BE2C (cell line): ENCODE measurements at regions not wholly inside any gene's neighbourhood (a gene's known extent, or its start where the extent isn't known, plus 50 kb on each side); places are given as distances from the start of the nearest gene placed in this dataset.
"Not testable (repeated sequence)": the region's sequence is repeated elsewhere in the genome, so short reads cannot be mapped to it uniquely, and the experiment has no call there.

Experiments used
- DNase-seq: peaks from one replicate; pipeline ENCODE4 v3.0.0-alpha.2; 2020
- H3K27me3 ChIP-seq: fragments of 250-450 bp; sonication (Bioruptor Pico); 2 replicates; pipeline ENCODE4 v1.5.1; 2020; ENCODE audit warnings: mild to moderate bottlenecking
- H3K36me3 ChIP-seq: fragments of 250-450 bp; sonication (Bioruptor Pico); 2 replicates; pipeline ENCODE4 v1.5.1; 2020; ENCODE audit warnings: mild to moderate bottlenecking
- H3K4me1 ChIP-seq: fragments of 250-450 bp; sonication (Bioruptor Pico); 2 replicates; pipeline ENCODE4 v1.5.1; 2020
- H3K4me3 ChIP-seq: 2 replicates; pipeline ENCODE4 v1.5.1; 2011; ENCODE audit warnings: low read depth, low read length
- H3K9me3 ChIP-seq: fragments of 250-450 bp; sonication (Bioruptor Pico); 2 replicates; pipeline ENCODE4 v1.5.1; 2020
- TF ChIP-seq, protein P1 (sequence below): IDR thresholded peaks from 2 replicates; pipeline ENCODE4 v1.5.1; 2012; ENCODE audit warnings: mild to moderate bottlenecking, low read depth, low read length

- Histone ChIP-seq H3K9me3 (no peaks in the 10 kb centered on the region), H3K36me3 (no peaks in the 10 kb centered on the region), H3K27me3 (no peaks in the 10 kb centered on the region), H3K4me1 (no peaks in the 10 kb centered on the region), H3K4me3 (no peak overlapping the region)
- TF ChIP-seq, protein P1, sequence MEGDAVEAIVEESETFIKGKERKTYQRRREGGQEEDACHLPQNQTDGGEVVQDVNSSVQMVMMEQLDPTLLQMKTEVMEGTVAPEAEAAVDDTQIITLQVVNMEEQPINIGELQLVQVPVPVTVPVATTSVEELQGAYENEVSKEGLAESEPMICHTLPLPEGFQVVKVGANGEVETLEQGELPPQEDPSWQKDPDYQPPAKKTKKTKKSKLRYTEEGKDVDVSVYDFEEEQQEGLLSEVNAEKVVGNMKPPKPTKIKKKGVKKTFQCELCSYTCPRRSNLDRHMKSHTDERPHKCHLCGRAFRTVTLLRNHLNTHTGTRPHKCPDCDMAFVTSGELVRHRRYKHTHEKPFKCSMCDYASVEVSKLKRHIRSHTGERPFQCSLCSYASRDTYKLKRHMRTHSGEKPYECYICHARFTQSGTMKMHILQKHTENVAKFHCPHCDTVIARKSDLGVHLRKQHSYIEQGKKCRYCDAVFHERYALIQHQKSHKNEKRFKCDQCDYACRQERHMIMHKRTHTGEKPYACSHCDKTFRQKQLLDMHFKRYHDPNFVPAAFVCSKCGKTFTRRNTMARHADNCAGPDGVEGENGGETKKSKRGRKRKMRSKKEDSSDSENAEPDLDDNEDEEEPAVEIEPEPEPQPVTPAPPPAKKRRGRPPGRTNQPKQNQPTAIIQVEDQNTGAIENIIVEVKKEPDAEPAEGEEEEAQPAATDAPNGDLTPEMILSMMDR: no peak
- no peak for DNase-seq
Observed at GRCh38 chr7:91357901-91358300, 93.7 kb downstream of the FZD1 start.

DNA sequence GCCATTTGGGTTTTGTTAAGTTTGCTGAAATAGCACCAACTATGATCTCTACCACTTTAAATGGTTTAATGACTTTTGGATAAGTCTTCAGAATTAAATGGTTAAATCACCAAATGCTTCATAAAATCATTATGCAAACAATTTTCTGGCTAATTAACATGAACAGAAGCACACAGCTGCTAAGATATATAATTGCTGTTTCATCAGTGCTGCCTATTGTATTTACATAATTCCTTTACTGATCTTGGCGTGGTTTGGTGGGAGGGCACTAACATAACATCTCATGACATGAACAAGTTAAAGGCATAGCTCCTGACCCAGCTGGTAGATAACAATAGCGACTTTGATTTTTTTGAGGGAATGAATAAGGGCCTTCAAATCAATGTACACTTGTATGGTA lies 94.1 kb downstream of the FZD1 start:
- no peaks in the 10 kb centered on the region for H3K27me3 ChIP-seq

GRCh38 chr7:91365097-91365496 lies 100.9 kb downstream of the FZD1 start:
- not testable (repeated sequence) for DNase-seq, H3K4me3 ChIP-seq, H3K9me3 ChIP-seq, H3K4me1 ChIP-seq, H3K27me3 ChIP-seq, H3K36me3 ChIP-seq

More for the DNA sequence above, 94.1 kb downstream of the FZD1 start:
- Histone ChIP-seq H3K4me3 (no peak overlapping the region), H3K4me1 (no peaks in the 10 kb centered on the region), H3K36me3 (no peaks in the 10 kb centered on the region), H3K9me3 (no peaks in the 10 kb centered on the region)
- TF ChIP-seq, protein P1: no peak
- DNase-seq: no peak

GRCh38 chr7:91366091-91366490 lies 101.9 kb downstream of the FZD1 start:
- DNase-seq: no peak
- no peak overlapping the region for H3K4me3 ChIP-seq
- TF ChIP-seq, protein P1: no peak
- H3K36me3 ChIP-seq: no peaks in the 10 kb centered on the region
- no peaks in the 10 kb centered on the region for H3K9me3 ChIP-seq
- no peaks in the 10 kb centered on the region for H3K27me3 ChIP-seq
- H3K4me1 ChIP-seq: no peaks in the 10 kb centered on the region

DNA sequence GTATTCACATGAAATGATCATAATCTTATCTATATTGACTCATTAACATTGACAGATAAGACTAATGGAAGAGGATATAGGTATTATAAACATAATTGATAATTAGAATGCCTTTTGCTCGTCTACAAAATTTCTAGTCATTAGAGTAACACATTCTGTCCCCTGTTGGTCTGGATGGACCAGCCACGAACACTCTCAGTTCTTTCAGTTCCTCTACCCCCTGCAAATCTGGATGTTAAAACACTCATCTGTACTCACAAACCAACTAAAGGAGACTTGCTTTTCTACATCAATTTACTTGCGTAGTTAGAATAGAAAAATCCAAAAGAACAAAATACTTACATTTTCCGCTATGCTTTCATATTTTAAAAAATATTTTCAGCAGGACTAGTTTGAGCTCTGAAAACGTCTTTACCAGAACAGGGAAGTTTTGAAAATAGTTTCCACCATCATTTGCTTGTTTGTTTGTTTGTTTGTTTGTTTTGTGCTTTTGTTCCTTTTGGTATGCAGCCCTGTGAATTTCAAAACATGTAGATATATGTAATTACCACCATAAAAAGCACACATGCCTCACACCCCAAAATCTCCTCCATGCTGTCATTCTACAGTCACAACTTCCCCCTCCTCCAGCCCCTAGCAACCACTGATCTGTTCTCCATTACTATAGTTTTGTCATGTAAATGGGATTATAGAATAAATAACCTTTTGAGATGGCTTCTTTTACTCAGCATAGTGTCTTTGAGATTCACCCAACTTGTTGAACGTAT lies 103.8 kb downstream of the FZD1 start:
- DNase-seq: no peak
- H3K27me3 ChIP-seq: no peaks in the 10 kb centered on the region
- TF ChIP-seq, protein P1: no peak
- H3K9me3 ChIP-seq: no peaks in the 10 kb centered on the region
- H3K4me3 ChIP-seq: no peak overlapping the region
- H3K4me1 ChIP-seq: no peaks in the 10 kb centered on the region
- no peaks in the 10 kb centered on the region for H3K36me3 ChIP-seq

DNA sequence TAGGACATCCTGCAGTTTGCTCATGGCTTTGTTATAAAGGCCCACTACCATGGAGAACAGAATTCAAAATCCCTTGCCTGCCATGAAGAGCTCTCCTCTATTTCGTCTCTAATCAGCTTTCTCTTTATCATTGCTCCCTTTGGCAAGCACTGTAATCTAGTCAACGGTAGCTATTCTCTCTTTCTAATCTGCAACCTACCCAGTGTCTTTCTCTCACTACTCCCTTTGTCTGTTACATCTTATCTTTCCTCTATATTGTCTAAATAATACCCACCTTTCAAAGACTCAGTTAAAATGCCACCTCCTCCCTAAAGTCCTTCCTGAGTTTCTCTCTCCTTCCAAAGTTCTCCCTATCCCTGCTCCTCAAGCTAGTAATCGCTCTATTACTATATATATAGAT lies 108.1 kb downstream of the FZD1 start:
- Histone ChIP-seq H3K27me3 (no peaks in the 10 kb centered on the region), H3K4me3 (no peak overlapping the region), H3K36me3 (no peaks in the 10 kb centered on the region), H3K4me1 (no peaks in the 10 kb centered on the region), H3K9me3 (peaks cover 2% of the 10 kb centered on the region; the same call in 1 of the 2 replicates)
- TF ChIP-seq, protein P1: no peak
- DNase-seq: no peak
